Prostate gland (tissue), 2 donors: ENCODE measurements at regions not wholly inside any gene's neighbourhood (a gene's known extent, or its start where the extent isn't known, plus 50 kb on each side); places are given as distances from the start of the nearest gene placed in this dataset.

Source experiments
- POLR2A ChIP-seq: fragments of 450-650 bp; IDR thresholded peaks from one replicate; pipeline ENCODE4 v1.6.1; 2016; ENCODE audit warnings: antibody characterized with exemption, mild to moderate bottlenecking
- POLR2AphosphoS5 ChIP-seq: sonication (generic); formaldehyde crosslinking; IDR thresholded peaks from one replicate; pipeline ENCODE4 v1.6.1; 2017; ENCODE audit warnings: antibody characterized with exemption
- TF ChIP-seq, protein P1 (sequence below), 4 experiments: fragments of 200-600 bp in 2 of 4; fragments of 450-650 bp in 2 of 4; sonication (generic) in 2 of 4; IDR thresholded peaks; 1 replicate in 3 of 4; 2 replicates in 1 of 4; pipeline ENCODE4 v1.5.1; 2016 to 2019; ENCODE audit warnings: antibody characterized with exemption in 4 of 4, mild to moderate bottlenecking in 2 of 4, moderate library complexity in 2 of 4

DNA sequence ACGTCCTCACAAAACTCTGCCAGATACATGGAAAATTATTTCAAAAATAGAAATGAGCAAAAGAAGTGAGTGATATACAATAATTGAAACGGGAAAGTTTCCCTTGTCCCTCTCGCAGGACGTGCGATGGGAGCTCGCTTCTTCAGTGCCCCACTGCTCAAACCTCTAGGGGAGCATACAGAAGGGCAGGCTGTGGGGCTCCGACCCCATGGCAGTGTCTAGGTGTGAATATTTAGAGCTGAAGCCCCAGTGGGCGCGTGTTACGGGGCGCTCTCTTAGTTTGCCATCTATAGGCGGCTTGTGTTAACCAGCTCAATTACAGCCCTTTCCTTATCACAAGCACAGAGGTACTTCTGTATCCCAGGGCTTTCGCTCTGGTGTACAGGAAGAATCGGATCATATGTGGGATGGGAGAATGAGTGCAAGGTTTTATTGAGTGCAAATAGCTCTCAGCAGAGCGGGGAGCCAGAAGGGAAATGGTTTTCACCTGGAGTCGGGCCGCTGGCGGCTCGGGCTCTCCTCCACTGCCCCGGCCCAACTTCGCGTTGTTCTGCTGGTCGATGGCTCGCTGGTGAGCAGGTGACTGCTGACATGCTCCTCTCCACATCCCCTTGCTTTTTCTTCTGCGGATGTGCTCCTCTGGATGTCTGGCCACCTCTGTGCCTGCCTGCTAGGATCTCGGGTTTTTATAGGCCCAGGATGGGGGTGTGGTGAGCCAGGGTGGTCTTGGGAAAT lies 334.0 kb upstream of the PTPRD start:
- TF ChIP-seq, protein P1, sequence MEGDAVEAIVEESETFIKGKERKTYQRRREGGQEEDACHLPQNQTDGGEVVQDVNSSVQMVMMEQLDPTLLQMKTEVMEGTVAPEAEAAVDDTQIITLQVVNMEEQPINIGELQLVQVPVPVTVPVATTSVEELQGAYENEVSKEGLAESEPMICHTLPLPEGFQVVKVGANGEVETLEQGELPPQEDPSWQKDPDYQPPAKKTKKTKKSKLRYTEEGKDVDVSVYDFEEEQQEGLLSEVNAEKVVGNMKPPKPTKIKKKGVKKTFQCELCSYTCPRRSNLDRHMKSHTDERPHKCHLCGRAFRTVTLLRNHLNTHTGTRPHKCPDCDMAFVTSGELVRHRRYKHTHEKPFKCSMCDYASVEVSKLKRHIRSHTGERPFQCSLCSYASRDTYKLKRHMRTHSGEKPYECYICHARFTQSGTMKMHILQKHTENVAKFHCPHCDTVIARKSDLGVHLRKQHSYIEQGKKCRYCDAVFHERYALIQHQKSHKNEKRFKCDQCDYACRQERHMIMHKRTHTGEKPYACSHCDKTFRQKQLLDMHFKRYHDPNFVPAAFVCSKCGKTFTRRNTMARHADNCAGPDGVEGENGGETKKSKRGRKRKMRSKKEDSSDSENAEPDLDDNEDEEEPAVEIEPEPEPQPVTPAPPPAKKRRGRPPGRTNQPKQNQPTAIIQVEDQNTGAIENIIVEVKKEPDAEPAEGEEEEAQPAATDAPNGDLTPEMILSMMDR (IDR thresholded peaks at IDR 0.05), result no peak
- no peak for TF ChIP-seq POLR2AphosphoS5
- TF ChIP-seq POLR2A, result no peak
